EH (cell line): ENCODE measurements at regions not wholly inside any gene's neighbourhood (a gene's known extent, or its start where the extent isn't known, plus 50 kb on each side); places are given as distances from the start of the nearest gene placed in this dataset.
"Not testable (repeated sequence)": the region's sequence is repeated elsewhere in the genome, so short reads cannot be mapped to it uniquely, and the experiment has no call there.

Experiments
- DNase-seq: peaks from one replicate; pipeline ENCODE4 v3.0.0-alpha.2; 2015; ENCODE audit warnings: low read depth

DNA sequence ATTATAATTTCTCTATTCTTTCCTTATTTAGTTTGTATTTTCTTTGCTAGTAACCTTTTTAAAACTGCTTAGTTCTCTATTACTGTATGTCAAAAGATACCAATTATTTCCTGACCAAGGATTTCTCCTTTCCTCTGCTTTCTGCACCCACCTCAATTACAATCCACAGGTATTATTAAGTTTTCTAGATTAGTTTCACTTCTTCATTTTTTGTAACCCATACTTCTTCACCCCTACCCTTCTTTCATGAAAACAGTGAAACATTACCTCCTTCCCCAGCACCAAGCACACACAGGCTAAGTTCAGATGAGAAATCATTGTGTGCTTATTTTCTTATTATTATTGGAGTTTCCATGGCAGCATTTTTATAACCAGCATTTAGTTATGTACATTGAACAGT lies 318.5 kb upstream of the MDGA2 start:
- no peak for DNase-seq

DNA sequence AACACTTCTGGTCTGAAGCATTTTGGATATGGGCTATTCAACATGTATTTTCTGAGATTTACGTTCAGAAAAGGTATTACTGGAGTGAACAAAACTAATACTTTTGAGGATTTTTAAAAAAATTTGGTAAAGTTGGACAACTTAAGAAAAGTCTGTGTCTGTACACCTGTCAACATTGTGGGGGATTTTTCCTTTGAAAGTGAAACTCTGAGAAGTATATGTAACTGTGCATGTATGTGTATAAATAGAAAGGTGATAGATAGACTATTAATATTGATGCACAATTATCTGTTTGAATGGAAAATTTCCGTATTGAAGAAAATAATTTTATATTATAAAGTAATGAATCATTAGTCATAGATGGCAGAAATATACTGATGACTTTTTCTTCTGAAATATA lies 312.8 kb upstream of the MDGA2 start:
- DNase-seq, result no peak

DNA sequence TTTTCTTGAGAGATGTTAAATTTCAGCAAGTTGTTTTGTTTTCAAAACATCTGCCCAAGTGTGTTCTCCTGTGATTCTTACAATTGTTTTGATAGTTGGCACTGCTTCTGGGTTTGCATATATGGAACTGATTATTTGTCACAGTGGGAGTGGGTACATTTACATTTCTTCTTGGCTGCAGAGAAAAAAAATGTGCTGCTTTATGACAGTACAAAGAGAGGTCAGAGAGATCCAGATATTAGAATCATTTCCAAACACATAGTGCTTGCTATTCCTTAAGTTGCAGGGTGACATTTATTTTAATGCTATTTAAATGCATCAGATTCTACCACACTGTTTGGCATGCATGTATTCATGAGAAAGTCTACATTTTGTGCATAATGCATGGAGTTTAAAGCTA lies 303.5 kb upstream of the MDGA2 start:
- no peak for DNase-seq

DNA sequence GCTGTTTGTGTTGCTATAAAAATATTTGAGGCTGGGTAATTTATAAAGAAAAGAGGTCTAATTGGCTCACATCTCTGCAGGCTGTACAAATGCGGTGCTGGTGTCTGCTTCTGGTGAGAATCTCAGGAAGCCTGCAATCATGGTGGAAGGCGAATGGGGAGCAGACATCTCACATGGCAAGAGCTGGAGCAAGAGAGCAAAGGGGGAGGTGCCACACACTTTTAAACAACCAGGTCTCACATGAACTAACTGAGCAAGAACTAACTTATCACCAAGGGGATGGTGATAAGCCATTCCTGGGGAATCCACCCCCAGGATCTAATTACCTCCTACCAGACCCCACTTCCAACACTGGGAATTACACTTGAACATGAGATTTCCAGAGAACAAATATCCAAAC lies 300.7 kb upstream of the MDGA2 start:
- DNase-seq, result no peak

DNA sequence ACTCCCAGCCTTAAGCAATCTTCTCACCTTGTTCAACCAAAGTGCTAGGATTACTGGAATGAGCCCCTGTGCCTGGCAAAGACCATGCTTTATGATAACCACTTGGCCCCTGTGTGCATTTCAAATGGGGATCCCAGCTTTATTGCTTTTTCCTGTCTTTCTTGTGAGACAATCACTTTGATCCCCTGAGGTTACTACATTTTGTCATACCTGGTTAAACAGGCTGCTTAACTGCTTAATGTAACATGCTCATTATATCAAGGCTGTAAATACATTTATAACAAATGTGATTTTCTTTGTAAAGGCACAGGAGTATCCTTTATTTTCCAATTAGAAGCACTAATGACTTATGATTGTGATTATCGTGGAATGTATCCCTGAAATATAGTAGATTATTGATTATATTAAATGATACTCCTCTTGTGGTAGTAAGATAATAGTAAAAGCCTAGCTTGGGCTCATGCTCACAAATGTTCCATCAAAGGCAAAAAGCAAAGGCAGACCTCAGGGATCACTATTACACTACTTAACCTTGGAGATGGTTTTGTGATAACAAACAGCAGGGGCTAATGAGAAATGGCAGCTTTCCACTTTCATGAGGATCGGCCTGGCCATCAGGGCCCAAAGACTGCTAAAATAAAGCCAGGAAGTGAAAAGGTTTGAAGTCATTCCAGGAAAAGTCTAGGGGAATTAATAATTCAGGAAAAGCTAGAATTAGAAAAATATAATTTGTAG lies 290.8 kb upstream of the MDGA2 start:
- DNase-seq, result no peak

DNA sequence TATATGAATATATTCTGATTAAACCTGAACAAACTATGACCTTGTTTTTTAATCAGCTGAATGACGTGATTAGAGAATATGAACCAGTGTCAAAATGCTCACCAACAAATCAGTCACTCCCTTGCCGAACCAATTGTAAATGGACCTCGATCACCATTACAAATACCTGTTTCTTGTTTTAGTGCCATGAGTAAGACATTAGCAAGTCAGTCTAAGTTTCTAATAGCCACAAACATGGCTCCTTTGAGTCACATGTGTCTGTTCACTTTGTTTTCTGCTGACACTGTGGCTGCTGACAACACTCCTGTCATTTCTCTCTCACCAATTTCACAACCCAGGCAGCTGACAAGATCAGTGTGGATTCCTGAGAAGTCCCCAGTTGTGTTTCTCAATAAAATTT lies 286.2 kb upstream of the MDGA2 start:
- DNase-seq, result no peak

DNA sequence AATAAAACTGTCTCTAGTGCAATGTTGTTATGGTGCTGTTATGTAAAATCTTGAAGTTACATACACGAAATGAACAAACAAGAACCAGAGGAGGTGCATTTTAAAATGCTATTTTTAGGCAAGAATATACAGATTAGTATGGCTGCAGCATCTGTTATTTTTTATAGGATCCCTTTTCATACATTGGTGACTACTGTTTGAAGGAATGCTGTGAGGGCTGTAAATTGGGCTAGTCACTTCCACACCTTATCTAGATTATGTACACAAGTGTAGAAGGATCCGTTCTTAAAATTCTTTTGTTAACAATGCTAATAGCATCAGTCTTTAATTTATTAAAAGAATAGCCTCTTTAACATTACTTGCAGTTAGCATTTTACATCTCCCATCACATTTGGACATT lies 284.3 kb upstream of the MDGA2 start:
- DNase-seq, result no peak

DNA sequence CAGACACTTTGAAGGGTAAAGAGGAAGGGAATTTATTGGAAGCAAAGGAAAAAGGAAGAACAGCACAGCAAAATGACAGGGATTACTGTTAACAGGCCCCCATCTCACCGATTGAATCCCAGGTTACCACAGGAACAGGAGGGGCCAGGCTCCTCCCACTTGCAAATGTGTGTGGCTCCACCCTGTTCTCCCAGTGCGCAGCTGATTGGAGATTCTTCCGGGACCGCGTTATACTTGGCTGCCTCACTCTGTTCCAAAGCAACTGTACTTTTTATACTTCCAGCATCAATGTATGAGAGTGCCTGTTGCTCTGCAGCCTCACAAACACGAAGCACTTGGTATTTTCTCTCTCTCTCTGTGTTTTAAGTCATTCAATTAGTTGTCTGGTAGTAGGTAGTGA lies 273.6 kb upstream of the MDGA2 start:
- no peak for DNase-seq

DNA sequence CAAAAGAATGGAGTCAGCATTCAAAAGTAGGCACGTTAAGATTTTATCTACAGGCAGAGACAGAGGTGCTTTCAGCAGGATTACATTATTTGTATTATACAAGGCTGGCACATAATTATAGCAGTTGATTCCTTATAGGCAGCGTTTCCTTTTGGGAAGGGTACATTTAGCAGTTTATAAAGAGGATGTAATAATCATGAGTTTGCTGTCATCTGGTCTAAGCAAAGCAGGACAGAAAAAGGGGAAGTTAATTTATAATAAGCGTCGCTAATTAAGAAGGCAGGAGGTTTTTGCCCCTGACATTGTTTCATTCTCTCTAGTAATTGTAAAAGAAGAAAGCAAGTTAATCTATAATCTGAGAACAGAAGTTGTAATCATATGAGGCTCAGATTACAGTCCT lies 259.9 kb upstream of the MDGA2 start:
- no peak for DNase-seq

DNA sequence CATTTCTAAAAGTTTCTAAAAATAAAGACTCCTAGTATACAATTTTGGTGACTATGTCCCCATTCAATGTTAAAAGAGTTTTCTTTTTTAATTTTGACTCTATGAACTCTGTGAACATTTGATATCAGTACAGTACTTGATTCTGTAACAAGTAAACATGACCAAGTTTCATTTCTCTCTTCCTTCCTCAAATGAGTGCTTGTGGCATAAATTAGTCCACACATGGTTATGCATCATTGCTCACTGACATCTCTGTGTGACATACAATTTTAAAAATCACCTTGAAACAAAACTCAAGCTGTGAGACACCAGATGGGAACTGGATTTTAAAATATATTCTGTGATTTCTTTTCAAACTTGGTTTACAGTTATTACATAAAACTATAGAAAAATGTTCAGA lies 253.9 kb upstream of the MDGA2 start:
- no peak for DNase-seq

DNA sequence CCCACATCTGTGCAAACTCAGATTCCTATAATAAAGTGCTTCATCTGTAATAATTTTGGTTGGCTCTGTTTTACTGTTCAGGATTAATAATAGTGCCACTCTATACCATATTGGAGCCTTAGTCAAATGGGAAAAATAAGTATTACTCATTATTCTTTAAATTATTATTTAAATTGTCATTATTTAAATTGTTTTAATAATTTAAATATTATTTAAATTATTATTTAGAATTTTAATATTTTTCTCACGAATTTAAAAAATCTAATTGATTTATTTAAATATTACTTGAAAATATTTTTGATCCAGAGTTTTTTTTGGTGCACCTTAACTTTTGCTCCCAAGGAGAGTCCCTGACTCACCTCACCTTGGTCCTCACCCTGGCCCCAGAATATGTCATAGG lies 245.7 kb upstream of the MDGA2 start:
- DNase-seq, result no peak

DNA sequence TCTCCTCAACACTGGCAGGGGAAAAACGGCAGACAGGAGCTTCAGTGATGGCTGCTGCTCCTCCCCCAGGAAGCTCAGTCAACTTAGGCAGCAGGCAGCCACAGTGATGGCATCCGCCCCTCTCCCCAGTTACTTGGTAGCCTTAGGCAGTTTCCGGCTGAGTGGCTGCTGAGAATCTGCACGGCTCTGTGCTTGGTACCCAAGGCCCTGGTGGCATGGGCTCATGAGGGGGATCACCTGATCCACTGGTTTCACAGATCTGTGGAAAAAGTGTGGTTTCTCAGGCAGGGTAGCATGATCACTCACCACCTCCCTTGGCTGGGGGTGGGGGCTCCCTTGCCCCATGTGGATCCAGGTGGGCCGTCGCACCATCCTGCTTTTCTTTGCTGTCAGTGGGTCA lies 244.6 kb upstream of the MDGA2 start:
- no peak for DNase-seq

DNA sequence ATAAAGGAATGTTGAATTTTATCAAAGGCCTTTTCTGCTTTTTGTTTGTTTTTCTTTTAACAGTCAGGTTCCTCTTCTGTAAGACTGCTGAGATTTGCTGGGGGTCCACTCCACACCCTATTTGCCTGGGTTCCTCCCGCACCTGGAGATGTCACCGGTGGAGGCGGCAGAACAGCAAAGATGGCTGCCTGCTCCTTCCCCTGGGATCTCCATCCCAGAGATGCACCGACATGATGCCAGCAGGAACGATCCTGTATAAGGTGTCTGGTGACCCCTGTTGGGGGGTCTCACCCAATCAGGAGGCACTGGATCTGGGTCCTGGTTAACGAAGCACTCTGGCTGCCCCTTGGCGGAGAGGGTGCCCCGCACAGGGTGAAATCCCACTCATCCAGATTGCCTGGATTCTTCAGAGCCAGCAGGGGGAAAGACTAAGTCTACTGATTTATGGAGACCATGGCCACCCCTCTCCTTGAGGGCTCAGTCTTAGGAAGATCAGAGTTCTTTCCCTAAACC lies 244.0 kb upstream of the MDGA2 start:
- DNase-seq, result no peak

DNA sequence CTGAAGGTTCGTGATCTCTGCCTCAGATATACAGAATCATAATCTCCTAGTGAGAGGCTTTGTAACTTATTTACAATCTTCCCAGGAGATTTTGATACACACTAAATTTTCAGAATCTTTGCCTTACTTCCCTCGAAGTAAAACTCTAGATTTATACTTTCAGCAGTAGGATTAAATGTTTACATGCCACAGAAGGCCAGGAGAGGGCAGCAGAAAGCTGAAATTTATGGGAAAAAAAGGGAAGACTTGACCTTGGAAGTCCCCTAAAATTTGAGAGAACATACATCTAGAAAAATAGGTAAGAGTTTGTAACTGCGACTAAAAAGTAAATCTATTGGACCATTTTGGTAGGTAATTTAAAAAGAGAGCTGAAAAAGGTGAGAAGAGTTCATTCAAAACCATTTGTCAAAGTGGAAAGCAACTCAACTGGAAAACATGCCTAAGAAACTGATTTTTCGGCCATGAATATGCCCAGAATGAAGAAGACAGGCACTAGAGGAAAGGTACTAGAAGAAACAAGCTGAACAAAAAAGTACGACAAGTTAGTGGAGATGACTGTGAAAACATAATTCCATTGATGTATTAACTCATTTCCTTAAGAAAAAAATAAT lies 242.0 kb upstream of the MDGA2 start:
- DNase-seq, result no peak

DNA sequence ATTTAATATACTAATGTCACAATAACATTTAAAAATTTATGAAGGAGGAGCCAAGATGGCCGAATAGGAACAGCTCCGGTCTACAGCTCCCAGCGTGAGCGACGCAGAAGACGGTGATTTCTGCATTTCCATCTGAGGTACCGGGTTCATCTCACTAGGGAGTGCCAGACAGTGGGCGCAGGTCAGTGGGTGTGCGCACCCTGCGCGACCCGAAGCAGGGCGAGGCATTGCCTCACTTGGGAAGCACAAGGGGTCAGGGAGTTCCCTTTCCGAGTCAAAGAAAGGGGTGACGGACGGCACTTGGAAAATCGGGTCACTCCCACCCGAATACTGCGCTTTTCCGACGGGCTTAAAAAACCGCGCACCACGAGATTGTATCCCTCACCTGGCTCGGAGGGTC lies 225.7 kb upstream of the MDGA2 start:
- not testable (repeated sequence) for DNase-seq

DNA sequence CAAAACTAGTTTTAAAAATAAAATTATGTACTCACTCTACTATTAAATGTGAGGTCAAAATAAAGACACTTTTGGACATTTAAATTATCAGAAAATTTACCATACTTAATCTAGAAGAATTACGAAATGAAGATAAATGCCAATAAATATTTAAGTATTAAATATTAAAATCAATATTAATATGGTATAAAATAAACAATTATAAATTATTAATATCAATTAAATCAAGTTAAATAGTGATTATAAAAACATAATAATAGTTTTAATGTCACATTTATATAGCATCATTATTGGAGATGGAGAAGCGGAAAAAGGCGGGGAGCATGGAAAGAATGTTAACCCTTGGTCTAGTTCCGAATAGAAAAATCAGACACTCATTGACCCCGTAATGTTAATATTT lies 224.3 kb upstream of the MDGA2 start:
- no peak for DNase-seq

DNA sequence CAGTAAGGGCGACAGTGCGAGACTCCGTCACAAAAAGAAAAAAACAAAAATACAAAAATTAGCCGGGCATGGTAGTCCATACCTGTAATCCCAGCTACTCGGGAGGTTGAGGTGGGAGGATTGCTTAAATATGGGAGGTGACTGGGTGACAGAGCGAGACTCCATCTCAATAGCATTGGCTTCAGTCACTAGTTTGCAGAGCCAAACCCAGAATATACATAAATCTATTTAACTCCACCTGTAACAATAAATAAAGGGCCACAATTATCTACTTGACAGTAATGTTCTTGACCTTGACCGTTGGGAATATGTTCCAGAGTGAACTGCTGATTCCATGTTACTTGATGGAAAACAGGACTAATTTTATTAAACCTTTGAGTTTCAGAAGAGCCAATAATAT lies 198.9 kb upstream of the MDGA2 start:
- no peak for DNase-seq

DNA sequence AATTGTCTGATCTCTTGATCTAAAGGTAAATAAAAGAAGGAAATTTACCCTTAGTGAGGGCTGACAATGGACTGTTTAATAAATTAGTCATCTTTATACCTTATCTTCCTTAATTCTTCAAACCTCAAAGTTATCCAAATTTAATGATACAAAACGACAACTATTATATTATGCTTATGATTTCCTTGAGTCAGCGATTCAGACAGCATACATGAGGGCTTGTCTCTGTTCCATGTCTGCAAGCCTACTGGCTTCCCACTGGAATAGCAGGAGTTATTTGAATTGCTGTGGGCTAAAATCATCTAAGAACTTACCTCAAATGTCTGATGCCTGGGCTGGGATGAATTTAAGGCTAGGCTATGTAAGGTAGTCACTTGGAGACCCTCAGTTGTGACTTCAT lies 197.2 kb upstream of the MDGA2 start:
- no peak for DNase-seq

DNA sequence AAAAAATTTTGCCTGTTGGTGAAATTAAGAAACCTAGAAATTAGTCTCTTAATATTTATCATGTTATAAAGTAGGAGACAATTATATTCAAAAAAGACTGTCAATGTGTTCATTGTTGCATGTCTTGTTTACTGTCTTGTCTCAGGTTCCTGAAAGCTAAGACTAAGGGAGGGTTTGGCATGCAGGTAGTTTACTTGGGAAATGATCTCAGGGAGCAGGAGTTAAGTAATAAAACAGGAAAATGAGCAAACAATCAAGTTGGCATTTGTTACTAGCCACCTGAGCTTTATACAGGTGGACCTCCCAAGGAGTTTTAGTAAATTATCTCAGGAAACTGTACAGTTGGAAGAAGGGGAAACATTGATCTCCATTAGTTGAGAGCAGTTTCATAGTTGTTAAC lies 188.0 kb upstream of the MDGA2 start:
- no peak for DNase-seq

DNA sequence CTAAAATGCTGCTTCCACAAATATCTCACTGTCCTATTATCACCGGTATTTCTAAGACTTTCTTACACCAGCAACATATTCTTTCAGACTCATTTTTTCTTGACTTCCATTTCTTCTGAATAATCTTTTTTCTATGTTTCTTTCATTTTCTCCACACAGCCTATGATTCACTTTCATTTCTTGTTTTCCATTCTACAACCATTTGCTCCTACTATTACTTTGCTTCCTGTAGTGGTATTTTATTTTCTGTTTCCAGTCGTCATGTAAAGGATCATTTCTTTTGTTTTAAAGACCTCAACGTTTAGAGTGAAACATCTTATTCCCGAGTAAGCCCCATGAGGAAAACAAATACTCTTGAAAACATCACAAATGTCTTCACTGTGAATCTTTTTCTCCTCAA lies 182.2 kb upstream of the MDGA2 start:
- no peak for DNase-seq

DNA sequence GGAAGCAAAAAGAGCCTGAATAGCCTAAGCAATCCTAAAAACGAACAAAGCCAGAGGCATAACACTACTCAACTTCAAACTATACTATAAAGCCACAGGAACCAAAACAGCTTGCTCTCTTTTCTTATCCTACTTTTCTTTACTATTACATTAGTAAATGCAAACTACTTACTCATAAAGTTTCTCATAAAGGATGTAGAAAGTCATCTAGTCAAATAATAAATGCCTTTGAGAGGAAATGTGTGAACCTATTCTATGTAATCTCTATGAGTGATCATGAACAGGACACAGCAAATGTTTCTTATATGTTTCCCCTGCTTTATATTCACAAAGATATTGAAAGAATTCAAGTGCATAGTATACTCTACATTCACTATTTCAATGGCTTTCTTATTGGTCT lies 176.9 kb upstream of the MDGA2 start:
- no peak for DNase-seq

DNA sequence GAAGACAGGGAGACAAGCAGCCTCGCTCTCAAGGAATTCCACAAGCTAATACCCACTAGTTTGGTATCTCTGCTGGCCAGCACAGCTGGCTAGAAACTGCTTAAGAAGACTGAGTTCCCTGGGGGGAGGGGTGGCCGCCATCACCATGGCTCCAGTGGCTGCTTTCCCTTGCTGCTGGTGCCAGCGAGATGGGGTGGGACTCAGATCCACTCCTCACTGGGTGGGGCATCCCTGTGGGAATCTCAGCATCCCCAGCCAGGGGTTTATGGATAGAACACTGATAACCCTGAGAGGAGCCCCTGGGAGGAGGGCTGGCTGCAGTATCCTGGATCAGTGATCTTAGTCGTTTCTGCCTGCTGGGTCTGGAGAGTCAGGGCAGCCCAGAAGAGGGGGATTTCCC lies 170.6 kb upstream of the MDGA2 start:
- no peak for DNase-seq

DNA sequence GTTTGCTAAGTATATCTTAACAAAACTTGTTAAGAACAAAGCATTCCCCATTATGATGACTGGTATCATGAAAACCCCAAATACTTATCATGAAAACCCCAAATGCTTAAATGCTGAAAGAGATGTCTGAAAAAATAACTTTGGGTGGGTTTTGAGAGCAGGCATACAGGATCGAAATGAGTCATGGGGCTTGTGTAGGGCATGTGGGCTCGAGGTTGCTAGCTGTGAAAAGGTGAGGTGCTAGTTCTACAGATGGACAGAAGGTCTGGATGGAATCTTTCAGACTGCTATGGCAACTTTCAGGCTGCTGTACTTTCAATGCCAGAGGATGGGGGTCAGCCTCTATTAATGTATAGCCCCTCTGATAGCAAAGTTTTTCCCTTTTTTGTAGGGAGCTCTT lies 167.8 kb upstream of the MDGA2 start:
- DNase-seq, result no peak

DNA sequence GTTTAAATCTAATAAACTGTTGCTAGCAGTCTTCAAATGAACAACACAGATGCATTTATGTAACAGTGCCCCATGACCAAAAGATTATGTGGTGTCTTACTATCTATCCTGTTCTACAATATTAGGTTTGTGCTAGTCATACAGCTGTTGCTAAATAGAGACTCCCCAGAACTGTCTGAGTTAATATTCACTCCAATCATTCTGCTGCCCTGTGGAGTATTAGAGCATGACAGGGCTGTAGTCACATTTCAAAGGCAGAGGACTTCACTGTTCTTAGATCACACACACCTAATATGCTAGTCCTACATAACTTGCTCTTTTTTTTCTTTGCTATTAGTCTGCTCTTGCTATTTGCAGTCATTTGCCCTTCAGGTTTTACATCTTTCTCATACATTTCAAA lies 157.6 kb upstream of the MDGA2 start:
- DNase-seq, result no peak
